Spleen (tissue), 7 donors: ENCODE measurements at regions not wholly inside any gene's neighbourhood (a gene's known extent, or its start where the extent isn't known, plus 50 kb on each side); places are given as distances from the start of the nearest gene placed in this dataset.

Source experiments
- POLR2A ChIP-seq, 3 donors: fragments of 450-650 bp; IDR thresholded peaks; one replicate each; pipeline ENCODE4 v1.5.1; 2017; ENCODE audit warnings: antibody characterized with exemption in 3 of 3, mild to moderate bottlenecking in 1 of 3
- POLR2AphosphoS5 ChIP-seq, 3 donors: sonication (generic); formaldehyde crosslinking; IDR thresholded peaks; one replicate each; pipeline ENCODE4 v1.5.1; 2017; ENCODE audit warnings: antibody characterized with exemption in 3 of 3
- TF ChIP-seq, protein P1 (sequence below), 11 experiments: fragments of 200-600 bp in 7 of 11; fragments of 450-650 bp in 4 of 11; sonication (generic) in 4 of 11; IDR thresholded peaks in 8 of 11; conservative IDR thresholded peaks in 3 of 11; 1 replicate in 7 of 11; 2 replicates in 4 of 11; pipeline versions ENCODE4 v1.4.0 to v1.8.0; 2016 to 2021; ENCODE audit warnings: antibody characterized with exemption in 11 of 11, inconsistent platforms in 4 of 11, mild to moderate bottlenecking in 1 of 11
- donor health status: DM: no; HTN: no; CAD: no; lungs with moderate emphysema.
- donor health status: DM: no; HTN: no; CAD: no.
- donor health status: DM: no; HTN: no; CAD: no.

DNA sequence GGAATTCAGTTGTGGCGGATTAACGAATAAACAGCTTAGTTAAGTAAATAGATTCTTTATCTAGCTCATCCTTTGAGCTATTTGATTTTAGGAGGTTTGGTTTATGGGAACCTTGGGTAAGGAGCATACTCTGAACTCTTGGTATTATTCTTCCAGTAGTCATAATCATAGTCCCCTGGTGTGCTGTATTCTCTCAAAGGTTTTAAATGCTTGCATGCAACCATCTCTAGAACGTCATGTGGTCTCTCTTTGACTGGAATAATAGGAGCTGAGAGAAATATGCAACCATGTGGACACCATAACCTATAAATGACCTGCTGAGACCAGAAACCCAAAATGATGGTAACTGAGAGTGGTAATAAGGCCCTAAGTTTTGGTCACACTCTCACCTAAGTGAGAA lies 951.6 kb upstream of the MIR17HG start:
- no peak for TF ChIP-seq POLR2A (IDR thresholded peaks at IDR 0.05)
- TF ChIP-seq, protein P1, sequence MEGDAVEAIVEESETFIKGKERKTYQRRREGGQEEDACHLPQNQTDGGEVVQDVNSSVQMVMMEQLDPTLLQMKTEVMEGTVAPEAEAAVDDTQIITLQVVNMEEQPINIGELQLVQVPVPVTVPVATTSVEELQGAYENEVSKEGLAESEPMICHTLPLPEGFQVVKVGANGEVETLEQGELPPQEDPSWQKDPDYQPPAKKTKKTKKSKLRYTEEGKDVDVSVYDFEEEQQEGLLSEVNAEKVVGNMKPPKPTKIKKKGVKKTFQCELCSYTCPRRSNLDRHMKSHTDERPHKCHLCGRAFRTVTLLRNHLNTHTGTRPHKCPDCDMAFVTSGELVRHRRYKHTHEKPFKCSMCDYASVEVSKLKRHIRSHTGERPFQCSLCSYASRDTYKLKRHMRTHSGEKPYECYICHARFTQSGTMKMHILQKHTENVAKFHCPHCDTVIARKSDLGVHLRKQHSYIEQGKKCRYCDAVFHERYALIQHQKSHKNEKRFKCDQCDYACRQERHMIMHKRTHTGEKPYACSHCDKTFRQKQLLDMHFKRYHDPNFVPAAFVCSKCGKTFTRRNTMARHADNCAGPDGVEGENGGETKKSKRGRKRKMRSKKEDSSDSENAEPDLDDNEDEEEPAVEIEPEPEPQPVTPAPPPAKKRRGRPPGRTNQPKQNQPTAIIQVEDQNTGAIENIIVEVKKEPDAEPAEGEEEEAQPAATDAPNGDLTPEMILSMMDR (IDR thresholded peaks at IDR 0.05 in 8 of 11, conservative IDR thresholded peaks at IDR 0.05 in 3 of 11): no peak
- no peak for TF ChIP-seq POLR2AphosphoS5 (IDR thresholded peaks at IDR 0.05)
